Mesendoderm (in vitro differentiated cells): ENCODE measurements at regions not wholly inside any gene's neighbourhood (a gene's known extent, or its start where the extent isn't known, plus 50 kb on each side); places are given as distances from the start of the nearest gene placed in this dataset.

Experiments used
- DNase-seq: peaks from one replicate; pipeline ENCODE4 v3.0.0; 2013
- H2AK5ac ChIP-seq: 2 replicates; pipeline ENCODE4 v1.6.1; 2013; ENCODE audit warnings: low read length, inconsistent platforms
- H2BK120ac ChIP-seq: 2 replicates; pipeline ENCODE4 v1.6.1; 2013; ENCODE audit warnings: low read depth, mild to moderate bottlenecking, low read length, moderate library complexity, mixed read lengths
- H2BK15ac ChIP-seq: replicated peaks from 2 replicates; pipeline ENCODE4 v1.6.1; 2013; ENCODE audit warnings: low read depth, mild to moderate bottlenecking, moderate library complexity
- H2BK5ac ChIP-seq: 2 replicates; pipeline ENCODE4 v1.6.1; 2013; ENCODE audit warnings: low read length, inconsistent platforms
- H3K18ac ChIP-seq: 2 replicates; pipeline ENCODE4 v1.6.1; 2013; ENCODE audit warnings: mild to moderate bottlenecking, low read length, mixed read lengths
- H3K23ac ChIP-seq: one replicate; pipeline ENCODE4 v1.6.1; 2013; ENCODE audit warnings: low read length
- H3K27ac ChIP-seq: 2 replicates; pipeline ENCODE4 v1.5.1; 2013; ENCODE audit warnings: low read depth, mild to moderate bottlenecking, inconsistent platforms, low read length, moderate library complexity
- H3K27me3 ChIP-seq: 2 replicates; pipeline ENCODE4 v1.6.1; 2013; ENCODE audit warnings: low read length, control low read depth, mild to moderate bottlenecking, inconsistent platforms; ENCODE audit not compliant: insufficient read depth, poor library complexity
- H3K36me3 ChIP-seq: 2 replicates; pipeline ENCODE4 v1.6.1; 2013; ENCODE audit warnings: low read length, inconsistent platforms; ENCODE audit not compliant: control insufficient read depth, insufficient read depth
- H3K4ac ChIP-seq: one replicate; pipeline ENCODE4 v1.6.1; 2013; ENCODE audit warnings: low read depth, mild to moderate bottlenecking, low read length, moderate library complexity
- H3K4me1 ChIP-seq: 2 replicates; pipeline ENCODE4 v1.6.1; 2013; ENCODE audit warnings: low read depth, low read length, inconsistent platforms; ENCODE audit not compliant: control insufficient read depth
- H3K4me2 ChIP-seq: 2 replicates; pipeline ENCODE4 v1.6.1; 2013; ENCODE audit warnings: low read length
- H3K4me3 ChIP-seq: 2 replicates; pipeline ENCODE4 v1.5.1; 2013; ENCODE audit warnings: mild to moderate bottlenecking, low read length
- H3K56ac ChIP-seq: one replicate; pipeline ENCODE4 v1.6.1; 2013; ENCODE audit warnings: low read length
- H3K79me1 ChIP-seq: 2 replicates; pipeline ENCODE4 v1.6.1; 2013; ENCODE audit warnings: low read length, inconsistent platforms
- H3K79me2 ChIP-seq: 2 replicates; pipeline ENCODE4 v1.6.1; 2013; ENCODE audit warnings: mild to moderate bottlenecking, low read length; ENCODE audit not compliant: control insufficient read depth, insufficient read depth
- H3K9ac ChIP-seq: 2 replicates; pipeline ENCODE4 v1.6.1; 2013; ENCODE audit warnings: low read length, inconsistent platforms
- H4K5ac ChIP-seq: one replicate; pipeline ENCODE4 v1.6.1; 2013; ENCODE audit warnings: low read length
- H4K8ac ChIP-seq: one replicate; pipeline ENCODE4 v1.6.1; 2013; ENCODE audit warnings: low read depth, mild to moderate bottlenecking, control low read depth, low read length, moderate library complexity
- WGBS: extraction: QIAGEN DNeasy Blood & Tissue Kit; methylation state at CpG from one replicate; pipeline ENCODE4 v1.1.7; 2013; ENCODE audit warnings: low lambda C conversion rate, missing lambda C conversion rate; ENCODE audit not compliant: insufficient coverage; ENCODE audit errors: extremely low coverage; 5-methylcytosine and 5-hydroxymethylcytosine counted together

DNA sequence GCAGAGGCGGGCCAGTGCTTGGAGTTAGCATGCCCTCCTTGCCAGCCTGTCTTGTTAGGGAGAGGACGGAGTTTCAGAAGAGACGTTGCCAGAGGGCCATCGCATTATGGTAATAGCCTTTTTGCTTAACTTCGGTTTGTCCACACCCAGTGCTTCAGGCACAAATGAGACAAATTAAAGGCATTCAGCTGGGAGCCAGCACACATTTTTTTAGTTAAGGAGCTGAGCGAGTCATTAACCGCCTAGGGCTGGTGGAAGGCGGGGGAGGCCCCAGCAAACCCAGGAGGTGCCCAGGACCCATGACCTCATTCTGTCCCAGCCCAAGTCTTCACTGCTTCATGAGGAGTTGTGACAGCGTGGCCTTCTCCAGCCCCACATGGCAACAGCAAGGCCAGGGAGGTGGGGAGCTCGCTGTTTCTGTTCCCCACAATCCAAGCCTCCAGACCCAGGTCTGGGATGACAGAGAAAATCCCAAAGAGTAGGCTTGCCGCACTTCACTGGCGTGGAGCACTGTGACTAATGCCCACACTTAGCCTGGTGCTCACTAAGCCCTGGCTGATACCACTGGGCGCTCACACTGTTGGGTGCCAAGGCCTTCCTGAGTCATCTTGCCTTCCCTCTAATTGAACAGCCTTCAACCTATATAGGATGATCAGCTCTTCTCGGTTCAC is 237.1 kb downstream of the ANKRD60 start:
- no peak overlapping the region for H3K56ac ChIP-seq
- no peak overlapping the region for H2AK5ac ChIP-seq
- no peak overlapping the region for H3K4ac ChIP-seq
- H3K79me2 ChIP-seq = no peaks in the 10 kb centered on the region
- no peaks in the 10 kb centered on the region for H3K27me3 ChIP-seq
- no peak overlapping the region for H2BK120ac ChIP-seq
- no peak overlapping the region for H4K8ac ChIP-seq
- H3K36me3 ChIP-seq = no peaks in the 10 kb centered on the region
- WGBS = no CpG with 5 or more reads among the region's 14 CpGs
- no peak overlapping the region for H3K4me3 ChIP-seq
- H3K18ac ChIP-seq = no peak overlapping the region
- DNase-seq = peak; percentile 63
- H2BK15ac ChIP-seq = no peak overlapping the region
- no peak overlapping the region for H3K4me2 ChIP-seq
- H2BK5ac ChIP-seq = no peak overlapping the region
- H4K5ac ChIP-seq = no peak overlapping the region
- H3K9ac ChIP-seq = no peak overlapping the region
- H3K23ac ChIP-seq = no peak overlapping the region
- no peak overlapping the region for H3K27ac ChIP-seq
- no peaks in the 10 kb centered on the region for H3K4me1 ChIP-seq
- H3K79me1 ChIP-seq = no peaks in the 10 kb centered on the region

DNA sequence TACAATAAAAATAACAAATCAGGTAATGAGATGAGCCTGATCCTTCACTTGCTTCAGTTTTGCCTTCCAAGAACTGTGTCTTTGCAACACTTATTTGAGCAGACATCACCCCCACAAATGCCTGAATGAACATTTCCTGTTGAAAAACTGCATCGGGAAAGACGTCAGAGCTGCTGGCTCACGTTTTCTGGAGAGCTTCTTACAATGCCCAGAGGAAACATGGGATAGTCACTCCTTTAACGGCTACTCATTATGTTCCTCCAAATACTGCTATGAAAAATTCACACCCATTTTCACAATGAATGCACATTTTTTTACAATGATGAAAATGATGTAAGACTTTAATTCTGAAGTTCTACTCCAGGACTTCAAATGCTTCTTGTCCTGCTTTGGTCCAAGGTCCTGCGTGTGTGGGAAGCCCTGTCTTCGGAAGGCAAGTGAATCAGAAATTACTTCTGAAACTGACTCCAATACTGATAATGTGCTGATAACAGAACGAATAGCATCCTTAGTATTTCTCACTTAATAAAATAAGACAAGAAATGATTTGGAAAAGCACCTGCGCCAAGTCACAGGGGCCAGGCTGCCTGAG is 238.0 kb downstream of the ANKRD60 start:
- no peak overlapping the region for H2BK5ac ChIP-seq
- no peak overlapping the region for H3K23ac ChIP-seq
- no peak overlapping the region for H4K8ac ChIP-seq
- no peaks in the 10 kb centered on the region for H3K36me3 ChIP-seq
- H3K79me1 ChIP-seq = no peaks in the 10 kb centered on the region
- no peak overlapping the region for H3K4ac ChIP-seq
- H2BK15ac ChIP-seq = no peak overlapping the region
- H4K5ac ChIP-seq = no peak overlapping the region
- no peak overlapping the region for H3K18ac ChIP-seq
- H2AK5ac ChIP-seq = no peak overlapping the region
- H2BK120ac ChIP-seq = no peak overlapping the region
- H3K79me2 ChIP-seq = no peaks in the 10 kb centered on the region
- no CpG with 5 or more reads among the region's 8 CpGs for WGBS
- H3K27ac ChIP-seq = no peak overlapping the region
- H3K4me2 ChIP-seq = no peak overlapping the region
- no peak overlapping the region for H3K56ac ChIP-seq
- H3K9ac ChIP-seq = no peak overlapping the region
- no peak for DNase-seq
- no peaks in the 10 kb centered on the region for H3K4me1 ChIP-seq
- H3K27me3 ChIP-seq = no peaks in the 10 kb centered on the region
- no peak overlapping the region for H3K4me3 ChIP-seq

DNA sequence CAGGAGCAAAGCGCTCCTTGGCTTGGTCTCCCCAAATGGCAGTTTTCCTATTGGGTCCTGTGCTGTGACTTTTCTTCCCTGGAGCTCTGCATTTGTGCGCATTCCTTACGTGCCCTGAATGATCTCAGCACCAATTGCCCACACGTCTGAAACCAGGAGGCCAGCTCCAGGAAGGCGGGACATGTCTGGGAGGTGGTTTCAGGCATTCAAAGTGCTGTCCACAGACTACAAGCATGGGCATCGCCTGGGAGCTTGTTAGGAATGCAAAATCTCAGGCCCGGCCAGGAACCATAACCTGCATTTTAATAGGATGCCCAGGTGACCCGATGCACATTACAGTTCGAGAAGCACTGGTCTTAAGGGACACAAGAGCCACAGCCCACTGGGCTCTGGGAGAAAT is 239.6 kb downstream of the ANKRD60 start:
- no peak overlapping the region for H3K9ac ChIP-seq
- no peak overlapping the region for H4K8ac ChIP-seq
- no peaks in the 10 kb centered on the region for H3K27me3 ChIP-seq
- no peak overlapping the region for H3K4me3 ChIP-seq
- WGBS = no CpG with 5 or more reads among the region's 9 CpGs
- H2AK5ac ChIP-seq = no peak overlapping the region
- no peak overlapping the region for H3K56ac ChIP-seq
- no peak overlapping the region for H3K23ac ChIP-seq
- H3K18ac ChIP-seq = no peak overlapping the region
- H4K5ac ChIP-seq = no peak overlapping the region
- H3K4me2 ChIP-seq = no peak overlapping the region
- no peaks in the 10 kb centered on the region for H3K79me2 ChIP-seq
- H3K4me1 ChIP-seq = no peaks in the 10 kb centered on the region
- no peak for DNase-seq
- no peak overlapping the region for H2BK120ac ChIP-seq
- no peak overlapping the region for H3K27ac ChIP-seq
- H2BK15ac ChIP-seq = no peak overlapping the region
- H3K79me1 ChIP-seq = no peaks in the 10 kb centered on the region
- no peak overlapping the region for H3K4ac ChIP-seq
- no peaks in the 10 kb centered on the region for H3K36me3 ChIP-seq
- no peak overlapping the region for H2BK5ac ChIP-seq

DNA sequence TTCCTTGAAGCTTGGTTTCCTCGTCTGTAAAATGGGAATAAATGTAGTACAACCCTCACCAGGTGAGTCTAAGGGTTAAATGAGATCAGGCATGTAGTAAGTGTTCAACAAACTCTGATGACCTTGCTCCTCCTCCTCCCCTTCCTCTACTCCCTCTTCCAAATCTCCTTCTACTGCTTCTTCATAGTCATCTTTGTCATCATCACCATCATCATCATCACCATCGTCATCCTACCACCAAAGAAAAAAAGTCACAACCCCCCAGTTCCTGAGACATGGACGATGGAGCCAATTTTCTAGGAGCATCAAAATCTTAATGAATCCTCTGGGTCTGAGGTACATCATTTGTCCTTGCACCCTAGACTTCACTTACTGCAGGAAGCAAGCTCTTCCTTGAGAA is 240.0 kb downstream of the ANKRD60 start:
- no peaks in the 10 kb centered on the region for H3K4me1 ChIP-seq
- no peak overlapping the region for H2AK5ac ChIP-seq
- no peak overlapping the region for H3K9ac ChIP-seq
- DNase-seq = no peak
- no peak overlapping the region for H3K18ac ChIP-seq
- no peaks in the 10 kb centered on the region for H3K27me3 ChIP-seq
- H2BK120ac ChIP-seq = no peak overlapping the region
- no peak overlapping the region for H3K56ac ChIP-seq
- no peaks in the 10 kb centered on the region for H3K36me3 ChIP-seq
- no peak overlapping the region for H3K23ac ChIP-seq
- no peak overlapping the region for H2BK15ac ChIP-seq
- no peak overlapping the region for H3K4me3 ChIP-seq
- no peak overlapping the region for H3K4ac ChIP-seq
- H3K4me2 ChIP-seq = no peak overlapping the region
- no peaks in the 10 kb centered on the region for H3K79me1 ChIP-seq
- no peak overlapping the region for H4K5ac ChIP-seq
- H3K79me2 ChIP-seq = no peaks in the 10 kb centered on the region
- no CpG with 5 or more reads among the region's 3 CpGs for whole genome bisulfite sequencing
- no peak overlapping the region for H2BK5ac ChIP-seq
- no peak overlapping the region for H4K8ac ChIP-seq
- H3K27ac ChIP-seq = no peak overlapping the region

GRCh38 chr20:57987659-57988058 is 240.8 kb downstream of the ANKRD60 start:
- H3K18ac ChIP-seq = no peak overlapping the region

DNA sequence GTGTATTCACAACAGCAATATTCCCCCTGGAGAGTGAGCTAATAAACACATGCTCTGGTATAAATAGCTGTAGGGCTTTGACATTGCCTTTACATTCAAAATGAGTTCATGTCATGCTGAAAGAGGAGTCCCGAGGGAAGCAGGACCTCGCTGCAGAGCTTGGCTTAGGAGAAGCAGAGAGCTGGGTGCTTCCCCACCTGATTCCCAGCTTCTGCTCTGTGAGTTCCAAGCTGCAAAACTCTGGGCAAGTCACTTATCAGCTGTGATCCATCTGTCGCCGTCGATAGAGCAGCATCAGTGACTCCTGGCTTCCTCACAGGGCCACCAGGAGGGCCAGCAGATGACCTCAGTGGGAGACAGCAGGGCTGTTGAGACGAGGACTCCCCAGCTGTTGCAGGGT is 241.8 kb downstream of the ANKRD60 start:
- Histone ChIP-seq H3K4me3 (no peak overlapping the region), H3K36me3 (no peaks in the 10 kb centered on the region), H3K18ac (no peak overlapping the region), H3K27me3 (no peaks in the 10 kb centered on the region), H3K4me1 (no peaks in the 10 kb centered on the region), H4K8ac (no peak overlapping the region), H4K5ac (no peak overlapping the region), H3K9ac (no peak overlapping the region), H3K4me2 (no peak overlapping the region), H3K79me1 (no peaks in the 10 kb centered on the region), H3K23ac (no peak overlapping the region), H3K56ac (no peak overlapping the region), H2AK5ac (no peak overlapping the region), H2BK15ac (no peak overlapping the region), H3K4ac (no peak overlapping the region), H2BK120ac (no peak overlapping the region), H3K79me2 (no peaks in the 10 kb centered on the region), H2BK5ac (no peak overlapping the region), H3K27ac (no peak overlapping the region)
- no peak for DNase-seq
- WGBS = no CpG with 5 or more reads among the region's 6 CpGs

More at GRCh38 chr20:57987659-57988058, 240.8 kb downstream of the ANKRD60 start:
- Histone ChIP-seq H3K4ac (no peak overlapping the region), H4K8ac (no peak overlapping the region), H3K4me2 (no peak overlapping the region), H3K23ac (no peak overlapping the region), H3K9ac (no peak overlapping the region), H2AK5ac (no peak overlapping the region), H2BK5ac (no peak overlapping the region), H4K5ac (no peak overlapping the region), H3K4me1 (no peaks in the 10 kb centered on the region), H2BK120ac (no peak overlapping the region), H3K4me3 (no peak overlapping the region), H3K36me3 (no peaks in the 10 kb centered on the region), H2BK15ac (no peak overlapping the region), H3K56ac (no peak overlapping the region), H3K27me3 (no peaks in the 10 kb centered on the region), H3K79me2 (no peaks in the 10 kb centered on the region), H3K79me1 (no peaks in the 10 kb centered on the region), H3K27ac (no peak overlapping the region)
- no peak for DNase-seq
- no CpG with 5 or more reads among the region's 6 CpGs for WGBS
